ENCODE measurements at regions not wholly inside any gene's neighbourhood (a gene's known extent, or its start where the extent isn't known, plus 50 kb on each side); places are given as distances from the start of the nearest gene placed in this dataset.
"Not testable (repeated sequence)": the region's sequence is repeated elsewhere in the genome, so short reads cannot be mapped to it uniquely, and the experiment has no call there.

DNA sequence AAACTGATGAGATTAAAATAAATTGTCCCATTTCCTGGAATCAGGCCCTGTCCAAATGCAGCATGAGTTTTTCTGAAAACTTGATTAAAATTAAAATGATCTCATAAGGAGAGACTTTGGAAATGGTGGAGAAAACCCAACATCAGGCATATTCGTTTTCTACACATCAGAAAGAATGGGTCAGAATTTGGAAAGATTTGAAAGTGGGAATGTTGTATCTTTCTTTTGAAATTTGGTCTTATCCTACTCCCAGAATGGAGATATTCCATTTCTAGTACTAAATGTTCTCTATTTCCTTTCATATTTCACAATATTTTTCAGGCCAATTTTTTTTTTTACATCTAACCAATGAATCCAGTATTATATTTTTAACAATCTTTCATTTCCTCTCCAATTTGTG, 223.9 kb upstream of the RXFP2 start:
- DNase-seq (ENCODE audit: low spot score) (no peak), FAIRE-seq (no peak)

DNA sequence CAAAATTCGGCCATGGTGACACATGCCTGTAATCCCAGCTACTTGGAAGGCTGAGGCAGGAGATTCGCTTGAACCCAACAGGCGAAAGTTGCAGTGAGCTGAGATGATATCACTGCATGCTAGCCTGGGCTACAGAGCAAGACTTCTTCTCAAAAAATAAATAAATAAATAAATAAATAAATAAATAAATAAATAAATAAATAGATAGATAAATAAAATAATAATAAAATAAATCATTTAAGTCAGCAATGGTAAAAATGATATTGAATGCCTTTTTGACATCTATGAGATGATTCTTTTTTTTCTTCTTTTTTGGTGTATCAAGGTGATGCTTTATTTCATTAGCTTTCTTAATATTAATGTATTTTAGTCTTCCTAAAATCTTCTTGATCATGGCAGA, 221.7 kb upstream of the RXFP2 start:
- no peak for DNase-seq (ENCODE audit: low spot score)

DNA sequence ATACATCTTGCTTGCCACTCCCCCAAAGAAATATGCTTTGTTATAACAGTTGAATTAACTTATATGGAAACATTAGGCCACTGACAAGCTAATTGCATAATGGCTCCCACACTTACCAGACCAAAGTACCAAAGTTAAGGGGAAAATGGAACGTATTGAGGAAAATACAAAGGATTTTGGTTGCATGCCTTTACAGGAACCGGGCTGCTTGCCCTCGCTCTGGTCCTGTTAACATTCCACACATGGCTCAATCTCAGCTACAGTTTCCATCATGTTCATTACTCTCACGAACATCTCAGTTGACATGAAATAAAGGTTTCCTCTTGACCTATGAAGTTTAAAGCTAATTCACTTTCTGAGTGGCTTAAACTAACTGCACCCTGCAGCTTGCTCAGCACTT, 220.7 kb upstream of the RXFP2 start:
- FAIRE-seq (no peak), DNase-seq (ENCODE audit: low spot score) (no peak)

More for the DNA sequence above, 221.7 kb upstream of the RXFP2 start:
- FAIRE-seq, result no peak

DNA sequence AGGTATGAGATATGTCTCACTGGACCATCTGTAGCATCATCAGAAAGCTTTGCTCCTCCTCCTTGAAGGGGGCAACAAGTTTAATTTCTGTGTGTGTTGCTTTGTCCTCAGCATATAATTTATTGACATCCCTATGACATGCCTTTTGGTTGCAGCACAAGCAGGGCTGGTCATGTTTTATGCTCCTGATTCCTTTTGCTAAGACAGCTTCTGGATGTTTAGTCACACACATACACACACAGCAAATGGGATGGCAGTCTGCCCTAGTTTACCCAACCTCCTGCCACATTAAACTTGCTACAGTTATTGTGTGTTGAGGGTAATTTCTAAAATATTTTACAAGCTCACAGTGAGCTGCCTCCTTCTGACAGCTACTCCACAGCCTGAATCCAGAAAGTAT, 217.9 kb upstream of the RXFP2 start:
- DNase-seq (ENCODE audit: low spot score) (no peak), FAIRE-seq (no peak)

DNA sequence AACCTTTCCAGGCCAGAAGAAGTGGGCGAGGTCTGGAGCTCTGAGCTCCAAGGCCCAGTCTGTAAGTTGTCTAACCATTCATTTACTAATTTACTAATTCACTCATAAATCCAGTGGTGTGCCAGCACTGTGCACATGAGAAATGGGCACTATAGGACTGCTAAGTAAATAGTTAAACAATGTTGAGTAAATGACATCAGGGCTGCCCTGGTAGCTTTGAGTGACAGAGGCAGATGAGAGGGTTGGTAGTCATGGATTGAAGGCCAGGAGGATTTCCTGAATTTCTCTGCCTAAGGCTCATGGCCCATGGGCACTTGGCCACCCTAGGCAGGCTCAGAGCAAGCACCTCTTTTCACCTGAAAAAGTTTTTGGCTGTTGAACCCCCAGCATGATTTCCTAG, 216.9 kb upstream of the RXFP2 start:
- DNase-seq (ENCODE audit: low spot score) (no peak), FAIRE-seq (no peak)

DNA sequence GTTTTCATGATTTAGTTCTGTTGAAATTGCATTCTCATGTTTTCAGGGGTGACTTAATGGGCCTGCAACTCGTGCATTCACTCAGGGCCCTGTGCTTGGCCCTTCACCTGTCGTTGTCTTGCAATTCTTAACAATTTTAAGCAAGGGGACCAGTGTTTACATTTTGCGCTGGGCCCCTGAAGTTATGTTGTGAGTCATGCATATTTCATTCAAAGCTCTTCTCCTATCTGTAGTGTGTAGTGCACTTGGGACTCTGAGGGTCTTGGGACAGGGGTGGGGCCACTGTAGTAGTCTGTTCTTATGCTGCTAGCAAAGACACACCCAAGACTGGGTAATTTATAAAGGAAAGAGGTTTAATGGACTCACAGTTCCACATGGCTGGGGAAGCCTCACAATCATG, 211.2 kb upstream of the RXFP2 start:
- no peak for FAIRE-seq
- DNase-seq (ENCODE audit: low spot score), result no peak

DNA sequence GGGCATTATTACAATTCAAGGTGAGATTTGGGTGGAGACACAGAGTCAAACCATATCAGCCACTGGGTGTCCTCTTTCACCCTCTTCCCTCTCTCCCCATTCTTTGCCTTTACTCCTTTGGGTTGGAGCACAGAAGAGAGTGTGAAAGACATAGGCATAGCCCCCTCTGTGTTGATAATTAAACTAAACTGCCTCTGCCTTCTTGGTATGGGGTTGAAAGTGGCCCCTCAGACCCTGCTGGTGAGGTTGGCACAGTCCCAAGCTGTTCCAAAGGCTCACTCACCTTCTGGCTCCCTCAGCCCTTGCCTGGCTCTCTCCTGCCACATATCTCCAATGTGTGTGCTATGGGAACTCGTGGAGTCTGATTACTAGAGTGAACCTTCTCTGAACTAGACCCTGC, 210.6 kb upstream of the RXFP2 start:
- no peak for DNase-seq (ENCODE audit: low spot score)
- no peak for FAIRE-seq

DNA sequence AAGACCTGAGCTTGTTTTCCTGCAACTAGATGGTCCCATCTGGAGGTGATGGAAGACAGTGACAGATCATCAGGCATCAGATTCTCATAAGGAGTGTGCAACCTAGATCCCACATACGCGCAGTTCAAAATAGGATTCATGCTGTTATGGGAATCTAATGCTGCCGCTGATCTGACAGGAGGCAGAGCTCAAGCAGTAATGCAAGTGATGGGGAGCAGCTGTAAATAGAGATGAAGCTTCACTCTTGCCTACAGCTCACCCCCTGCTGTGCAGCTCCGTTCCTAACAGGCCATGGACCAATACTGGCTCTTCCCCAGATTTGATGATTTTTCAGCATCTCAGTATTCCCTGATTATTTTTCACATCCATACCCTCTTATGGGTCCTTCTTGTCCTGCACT, 208.4 kb upstream of the RXFP2 start:
- FAIRE-seq, result no peak

DNA sequence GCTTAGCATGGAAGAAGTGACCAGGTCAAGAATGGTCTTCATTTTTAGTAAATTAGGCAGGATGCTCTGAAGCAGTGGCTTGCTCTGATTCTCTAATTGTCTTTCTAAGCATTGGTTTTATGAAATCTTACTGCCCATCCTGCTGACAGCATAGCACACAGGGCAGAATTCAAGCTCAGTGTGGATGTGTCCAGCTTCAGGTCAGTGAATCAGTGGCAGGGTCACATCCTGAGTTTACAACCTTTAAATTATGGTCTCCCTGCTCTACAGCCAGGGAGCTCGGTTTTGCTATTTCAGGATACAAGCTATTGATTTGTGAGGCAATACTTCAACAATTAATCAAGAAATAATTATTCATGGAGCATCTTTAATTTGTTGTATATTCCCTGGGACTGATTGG, 202.3 kb upstream of the RXFP2 start:
- DNase-seq (ENCODE audit: low spot score), result no peak
- no peak for FAIRE-seq

More for the DNA sequence above, 208.4 kb upstream of the RXFP2 start:
- no peak for DNase-seq (ENCODE audit: low spot score)

DNA sequence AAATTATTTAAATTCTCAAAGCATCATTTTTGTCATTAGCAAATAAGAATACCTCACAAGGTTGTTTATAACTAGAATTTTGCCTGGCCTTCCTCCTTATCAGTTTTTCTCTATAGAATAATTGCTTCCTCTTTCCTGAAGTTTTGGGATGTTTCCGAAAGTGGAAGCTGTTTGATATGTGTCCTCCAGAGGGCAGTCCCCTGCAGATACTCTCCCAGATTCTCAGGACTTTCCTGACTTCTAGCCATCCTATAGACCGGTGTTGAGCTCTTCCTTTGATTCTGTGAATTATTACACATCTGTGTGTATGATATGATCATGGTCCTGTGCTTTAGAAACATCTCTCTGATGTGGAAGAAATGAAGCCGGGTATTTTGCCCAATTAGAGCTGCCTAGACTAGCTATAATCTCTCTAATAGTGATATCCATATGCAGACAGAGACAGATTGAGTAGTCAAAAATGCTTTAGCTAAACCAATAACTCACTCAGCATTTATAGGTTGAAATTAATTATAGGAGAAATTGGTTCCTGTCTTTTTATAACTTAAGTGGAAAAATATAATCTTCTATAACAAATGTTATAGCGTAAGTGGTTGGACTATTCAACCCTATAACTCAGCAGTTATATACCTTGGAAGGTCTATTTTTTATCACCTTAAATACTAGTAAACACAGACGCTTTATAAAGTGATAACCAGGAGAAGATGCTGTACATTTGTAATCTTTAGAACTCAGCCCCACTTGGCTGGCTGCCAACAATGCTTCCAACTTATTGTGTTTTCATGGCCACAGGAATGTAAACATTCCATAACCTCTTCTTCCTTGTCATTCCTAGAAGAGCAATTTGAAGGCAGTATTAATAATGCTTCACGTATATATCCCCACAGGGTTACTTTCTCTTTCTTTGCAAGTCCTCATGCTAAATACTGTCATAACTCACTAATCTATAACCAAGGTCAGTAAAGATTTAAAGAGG, 201.0 kb upstream of the RXFP2 start:
- FAIRE-seq (no peak), DNase-seq (ENCODE audit: low spot score) (peak; percentile 18)

DNA sequence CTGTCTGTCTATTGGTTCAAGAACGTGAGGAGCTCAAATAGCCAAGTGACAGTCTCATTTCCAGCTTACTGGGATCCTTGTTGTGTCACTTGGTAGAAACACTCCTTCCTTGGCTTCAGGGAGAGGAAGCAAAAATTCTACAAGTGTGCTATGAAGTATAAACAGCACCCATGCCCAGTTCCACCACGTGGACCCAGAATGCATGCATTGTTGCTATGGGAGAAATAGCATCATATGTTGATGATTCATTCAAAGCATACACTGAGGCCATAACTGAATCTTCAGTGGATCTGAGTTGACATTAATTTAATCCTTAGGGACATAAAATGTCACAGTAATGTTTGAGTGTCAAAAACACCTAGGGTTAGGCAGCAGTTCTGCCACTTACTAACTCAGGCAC, 199.0 kb upstream of the RXFP2 start:
- DNase-seq (ENCODE audit: low spot score) (no peak), FAIRE-seq (no peak)

DNA sequence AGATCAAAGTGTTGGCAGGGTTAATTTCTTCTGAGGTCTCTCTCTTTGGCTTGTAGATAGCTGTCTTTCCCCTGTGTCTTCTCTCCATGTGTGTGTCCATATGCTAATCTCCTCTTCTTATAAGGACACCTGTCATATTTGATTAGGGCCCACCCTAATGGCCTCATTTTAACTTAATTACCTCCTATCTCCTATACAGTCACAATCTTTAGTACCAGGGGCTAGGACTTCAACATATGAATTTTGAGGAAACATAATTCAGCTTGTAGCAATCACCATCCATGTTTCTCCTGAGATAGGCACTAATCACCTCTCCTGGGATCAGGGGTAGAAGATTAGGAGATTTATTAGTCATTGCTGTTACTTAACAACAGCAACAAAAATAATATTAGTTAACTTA, 196.1 kb upstream of the RXFP2 start:
- no peak for FAIRE-seq
- DNase-seq (ENCODE audit: low spot score), result no peak

DNA sequence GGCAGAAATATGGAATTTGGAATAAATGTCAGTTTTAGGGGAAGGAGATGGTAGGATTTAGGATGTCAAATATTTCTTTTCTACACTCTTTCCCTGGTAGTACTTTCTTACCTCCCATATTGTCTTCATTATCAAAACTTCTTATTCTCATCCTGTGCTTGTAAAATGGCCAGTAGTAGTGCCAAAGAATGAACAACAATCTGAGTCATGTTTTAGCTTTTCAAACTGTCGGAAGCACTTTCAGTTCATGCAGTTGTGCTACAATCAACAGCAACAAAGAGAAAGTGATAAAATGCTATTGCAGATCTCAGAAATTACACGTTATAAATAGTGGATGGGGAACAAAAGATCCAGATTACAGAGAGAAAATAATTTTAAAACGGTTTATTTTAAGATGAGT, 193.7 kb upstream of the RXFP2 start:
- no peak for DNase-seq (ENCODE audit: low spot score)
- FAIRE-seq, result no peak

DNA sequence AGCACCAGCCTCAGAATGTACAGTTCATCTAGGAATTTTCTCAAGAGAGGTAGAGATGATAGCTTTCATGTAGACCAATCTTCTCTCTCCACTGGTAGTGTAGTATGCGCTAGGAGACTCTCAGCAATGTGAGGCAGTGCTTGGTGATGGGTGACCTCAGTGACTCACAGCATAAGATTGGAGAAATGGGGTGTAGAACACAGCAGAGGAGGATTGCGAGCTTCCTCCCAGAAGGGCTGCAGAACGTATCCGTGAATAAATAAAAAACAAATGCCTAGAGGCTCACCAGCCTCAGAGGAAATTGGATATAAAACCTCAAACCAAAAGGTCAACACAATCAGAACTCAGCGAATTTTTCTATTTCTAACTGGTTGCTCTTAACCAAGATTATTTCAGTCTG, 182.9 kb upstream of the RXFP2 start:
- DNase-seq (ENCODE audit: low spot score) (no peak), FAIRE-seq (no peak)

DNA sequence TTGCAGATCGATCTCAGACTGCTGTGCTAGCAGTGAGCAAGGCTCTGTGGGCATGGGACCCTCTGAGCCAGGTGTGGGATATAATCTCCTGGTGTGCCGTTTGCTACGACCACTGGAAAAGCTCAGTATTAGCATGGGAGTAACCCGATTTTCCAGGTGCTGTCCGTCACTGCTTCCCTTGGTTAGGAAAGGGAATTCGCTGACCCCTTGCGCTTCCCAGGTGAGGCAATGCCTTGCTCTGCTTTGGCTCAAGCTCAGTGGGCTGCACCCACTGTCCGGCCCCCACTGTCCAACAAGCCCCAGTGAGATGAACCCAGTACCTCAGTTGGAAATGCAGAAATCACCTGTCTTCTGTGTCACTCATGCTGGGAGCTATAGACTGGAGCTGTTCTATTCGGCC, 155.1 kb upstream of the RXFP2 start:
- not testable (repeated sequence) for FAIRE-seq

DNA sequence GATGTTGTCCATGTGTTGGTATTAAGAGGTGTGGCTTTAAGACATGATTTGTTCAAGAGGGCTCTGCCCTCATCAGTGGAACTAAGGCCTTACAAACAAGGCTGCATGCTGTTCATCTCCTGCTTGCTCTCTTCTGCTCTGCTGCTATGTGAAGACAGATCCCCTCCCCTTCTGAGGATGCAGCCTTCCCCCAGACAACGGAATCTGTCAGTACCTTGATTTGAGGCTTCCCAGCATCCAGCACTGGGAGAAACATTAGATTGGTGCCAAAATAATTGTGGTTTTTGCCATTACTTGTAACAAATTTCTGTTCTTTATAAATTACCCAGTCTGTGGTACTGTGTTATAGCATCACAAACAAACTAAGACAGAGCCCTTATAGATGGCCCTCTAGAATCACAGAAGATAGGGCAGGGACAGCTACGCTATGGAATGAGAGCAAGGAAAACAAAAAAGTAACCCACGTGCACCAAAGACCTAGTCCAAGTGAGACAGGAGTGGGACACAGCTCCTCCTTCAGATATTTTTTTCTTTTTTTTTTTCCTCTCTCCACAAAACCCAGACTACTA, 151.5 kb upstream of the RXFP2 start:
- FAIRE-seq (no peak), DNase-seq (ENCODE audit: low spot score) (peak; percentile 5)

More for the DNA sequence above, 155.1 kb upstream of the RXFP2 start:
- DNase-seq (ENCODE audit: low spot score), result not testable (repeated sequence)

DNA sequence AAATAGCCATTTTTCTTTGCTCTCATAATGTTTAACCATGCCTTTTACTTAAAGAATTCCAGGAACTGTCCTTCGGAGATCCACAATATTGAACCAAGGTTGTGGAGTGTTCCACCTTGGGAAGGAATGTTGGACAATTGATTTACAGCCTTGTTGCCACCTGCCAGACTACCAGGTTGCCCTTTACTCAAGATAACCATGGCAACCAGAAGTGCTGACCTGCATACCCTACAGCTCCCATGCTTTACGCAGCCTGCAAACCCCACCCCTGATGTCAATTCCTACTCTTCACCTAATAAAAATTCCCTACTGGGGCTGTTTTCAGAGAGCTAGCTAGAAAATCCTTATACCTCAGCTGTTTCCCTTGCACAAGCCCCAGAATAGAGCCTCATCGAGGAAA, 151.0 kb upstream of the RXFP2 start:
- FAIRE-seq, result no peak
- DNase-seq (ENCODE audit: low spot score), result no peak

DNA sequence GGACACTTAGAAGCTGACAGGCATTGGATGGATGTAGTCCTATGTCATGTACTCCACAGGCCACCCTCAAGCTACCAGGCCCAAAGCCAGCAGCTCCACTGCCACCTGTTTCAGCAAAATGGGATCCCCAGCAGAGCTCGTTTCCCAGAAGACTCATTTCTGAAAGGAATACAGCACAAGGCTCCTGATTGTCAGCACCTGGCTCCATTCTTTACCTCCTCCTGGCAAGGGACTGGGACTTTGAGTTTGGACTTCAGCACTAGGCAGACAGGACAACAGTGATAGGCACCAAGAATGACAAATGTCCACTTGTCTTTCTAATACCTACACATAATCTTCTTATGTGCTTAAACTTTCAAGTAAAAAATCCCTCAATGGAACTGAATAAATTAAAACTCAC, 150.4 kb upstream of the RXFP2 start:
- no peak for FAIRE-seq
- DNase-seq (ENCODE audit: low spot score), result no peak

DNA sequence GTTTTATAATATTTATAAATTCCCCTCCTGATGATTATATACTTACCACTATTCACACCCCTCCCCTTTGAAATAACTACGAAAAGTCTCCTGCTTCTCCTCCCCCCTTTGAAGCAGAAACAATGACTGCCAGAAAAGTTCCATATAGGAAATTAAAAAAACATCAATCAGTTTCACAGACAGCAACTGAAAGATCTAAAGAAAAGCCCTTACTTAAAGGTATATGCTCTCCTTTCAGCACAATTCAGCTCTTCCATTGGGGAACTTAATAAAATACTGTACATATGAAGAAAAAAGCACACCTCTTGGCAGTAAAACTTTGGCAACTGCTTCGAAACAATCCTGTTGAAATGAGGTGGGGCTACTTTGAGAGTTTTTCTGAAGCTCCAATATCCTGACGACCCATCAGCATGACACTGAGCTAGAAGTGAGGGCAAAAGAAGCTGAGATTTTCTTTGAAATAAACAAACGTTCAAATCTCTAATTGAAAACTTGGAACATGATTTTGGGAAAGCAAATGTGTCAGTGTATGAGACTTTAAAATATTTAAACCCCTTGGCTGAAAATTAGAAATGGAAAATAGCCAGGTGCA, 147.6 kb upstream of the RXFP2 start:
- FAIRE-seq (no peak), DNase-seq (ENCODE audit: low spot score) (no peak)

DNA sequence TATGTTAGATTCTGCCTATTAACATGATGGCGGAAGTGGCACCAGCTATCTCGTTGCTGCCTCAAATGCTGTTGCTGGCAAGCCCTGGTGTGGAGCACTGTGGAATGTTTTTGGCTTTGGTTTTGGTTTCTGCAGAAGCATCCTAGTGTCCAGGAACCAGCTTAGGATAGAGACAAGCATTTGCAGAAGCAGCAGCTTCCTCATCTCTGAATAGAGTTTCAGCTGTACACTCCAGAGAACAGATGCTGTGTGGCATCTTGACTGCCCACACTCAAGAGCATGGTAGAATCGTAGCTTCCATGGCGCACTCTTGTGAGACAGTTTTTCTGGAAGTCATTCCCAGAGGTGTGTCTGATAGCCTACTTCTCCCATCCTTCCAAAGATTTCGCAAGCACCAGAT, 145.3 kb upstream of the RXFP2 start:
- no peak for FAIRE-seq
- no peak for DNase-seq (ENCODE audit: low spot score)

DNA sequence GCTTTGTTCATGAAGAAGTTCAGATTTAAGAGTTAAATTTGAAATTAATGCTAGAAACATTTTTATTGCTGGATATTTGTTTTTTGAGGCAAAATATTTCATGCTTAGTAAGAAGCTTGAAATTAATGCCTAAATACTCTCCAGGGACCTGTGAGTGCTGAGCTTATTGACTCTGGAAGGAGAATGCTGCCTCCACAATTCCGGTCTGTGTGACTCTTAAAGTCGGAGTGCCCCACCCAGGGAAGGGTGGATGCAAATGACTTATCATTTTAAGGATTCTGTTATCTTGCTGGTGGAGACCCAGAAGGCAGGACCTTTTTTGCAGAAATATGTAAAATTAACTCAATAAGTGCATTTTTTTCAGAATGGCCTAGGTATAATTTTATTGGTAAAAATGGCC, 143.8 kb upstream of the RXFP2 start:
- FAIRE-seq, result no peak
- no peak for DNase-seq (ENCODE audit: low spot score)

DNA sequence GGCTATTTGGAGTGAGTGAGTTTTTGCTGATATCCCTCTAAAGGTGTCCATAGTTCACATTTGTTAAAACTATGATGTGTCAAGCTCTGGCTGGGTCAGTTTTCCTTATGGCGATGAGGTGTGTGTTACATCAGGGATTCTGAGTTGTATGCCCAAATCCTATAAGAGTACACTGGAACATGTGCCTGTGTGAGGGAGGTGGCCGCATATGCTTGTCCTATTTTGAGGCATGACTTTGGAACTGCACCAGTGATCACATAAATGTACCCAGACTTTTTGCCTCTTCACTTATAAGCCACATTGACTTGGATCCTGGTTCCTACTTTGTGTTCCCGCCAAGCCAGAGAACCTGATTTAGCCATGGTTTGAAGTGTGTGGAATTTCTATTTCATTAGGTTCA, 140.3 kb upstream of the RXFP2 start:
- FAIRE-seq, result no peak
- DNase-seq (ENCODE audit: low spot score), result no peak
